SK-N-SH (cell line): ENCODE measurements at regions not wholly inside any gene's neighbourhood (a gene's known extent, or its start where the extent isn't known, plus 50 kb on each side); places are given as distances from the start of the nearest gene placed in this dataset.

Experiments
- CTCF ChIA-PET: fragments of 300-600, 350-600 bp; formaldehyde crosslinking; extraction: SDS; loops from one replicate; lab custom pipeline; 2021; lab: Yijun Ruan, JAX
- POLR2A ChIA-PET: fragments of 350-600 bp; sonication (Branson Sonifier 250); formaldehyde crosslinking; extraction: SDS; loops from one replicate; lab custom pipeline; 2020; ENCODE audit warnings: antibody characterized with exemption, inconsistent platforms; lab: Yijun Ruan, JAX
- DNase-seq: peaks from one replicate; pipeline ENCODE4 v3.0.0; 2012
- H2AFZ ChIP-seq: fragments of 200-600 bp; sonication (generic); 2 replicates; pipeline ENCODE4 v1.8.1; 2016; ENCODE audit warnings: antibody characterized with exemption, mild to moderate bottlenecking, low read depth
- H3F3A ChIP-seq: fragments of 200-600 bp; sonication (generic); replicated peaks from 2 replicates; pipeline ENCODE3; 2016; ENCODE audit warnings: antibody characterized with exemption, mild to moderate bottlenecking; ENCODE audit not compliant: insufficient read depth
- H3K27ac ChIP-seq, 2 experiments: fragments of 200-500 bp in 1 of 2; fragments of 200-600 bp in 1 of 2; sonication (Bioruptor generic) in 1 of 2; sonication (generic), shearing (Covaris generic) in 1 of 2; 2 replicates each; pipeline versions ENCODE4 v1.5.1 to v1.6.1; 2014 to 2016; ENCODE audit warnings: low read depth in 2 of 2, inconsistent platforms in 1 of 2, low read length in 1 of 2, mild to moderate bottlenecking in 1 of 2, mixed read lengths in 1 of 2
- H3K27me3 ChIP-seq: fragments of 200-600 bp; sonication (generic), shearing (Covaris generic); 2 replicates; pipeline ENCODE4 v1.6.1; 2016; ENCODE audit warnings: mixed run types; ENCODE audit not compliant: insufficient read depth
- H3K36me3 ChIP-seq, 2 experiments: fragments of 200-500 bp in 1 of 2; fragments of 200-600 bp in 1 of 2; sonication (Bioruptor generic) in 1 of 2; sonication (generic) in 1 of 2; replicated peaks in 1 of 2; 2 replicates each; pipeline versions ENCODE3 to v1.5.1; 2014 to 2016; ENCODE audit warnings: low read length in 1 of 2, mild to moderate bottlenecking in 1 of 2; ENCODE audit not compliant: insufficient read depth in 2 of 2, control insufficient read depth in 1 of 2
- H3K4me1 ChIP-seq, 2 experiments: fragments of 200-500 bp in 1 of 2; fragments of 200-600 bp in 1 of 2; sonication (Bioruptor generic) in 1 of 2; sonication (generic), shearing (Covaris generic) in 1 of 2; 2 replicates each; pipeline versions ENCODE4 v1.5.1 to v1.6.1; 2014 to 2016; ENCODE audit warnings: low read depth in 1 of 2, low read length in 1 of 2, mixed run types in 1 of 2; ENCODE audit not compliant: insufficient read depth in 2 of 2, control insufficient read depth in 1 of 2
- H3K4me2 ChIP-seq: fragments of 200-600 bp; sonication (generic), shearing (Covaris generic); 2 replicates; pipeline ENCODE4 v1.6.1; 2017; ENCODE audit warnings: mixed run types
- H3K4me3 ChIP-seq, 2 experiments: fragments of 200-500 bp in 1 of 2; fragments of 200-600 bp in 1 of 2; sonication (Bioruptor generic) in 1 of 2; sonication (generic), shearing (Covaris generic) in 1 of 2; 2 replicates each; pipeline versions ENCODE4 v1.5.1 to v1.8.1; 2014 to 2016; ENCODE audit warnings: low read depth in 2 of 2, inconsistent platforms in 1 of 2, low read length in 1 of 2, mild to moderate bottlenecking in 1 of 2, mixed read lengths in 1 of 2, moderate library complexity in 1 of 2
- H3K79me2 ChIP-seq: fragments of 200-600 bp; sonication (generic); 2 replicates; pipeline ENCODE4 v1.8.1; 2017; ENCODE audit warnings: mild to moderate bottlenecking; ENCODE audit not compliant: insufficient read depth
- H3K9ac ChIP-seq: fragments of 200-600 bp; sonication (generic); 2 replicates; pipeline ENCODE4 v1.6.1; 2017; ENCODE audit warnings: mixed run types
- H3K9me2 ChIP-seq: fragments of 200-600 bp; sonication (generic); 2 replicates; pipeline ENCODE4 v1.6.1; 2017; ENCODE audit warnings: mixed run types
- H3K9me3 ChIP-seq: fragments of 200-600 bp; sonication (generic); 2 replicates; pipeline ENCODE4 v1.6.1; 2017; ENCODE audit warnings: mixed run types, mild to moderate bottlenecking, moderate library complexity
- H4K20me1 ChIP-seq: fragments of 200-600 bp; sonication (generic); 2 replicates; pipeline ENCODE4 v1.6.1; 2017; ENCODE audit warnings: mild to moderate bottlenecking, mixed run types; ENCODE audit not compliant: insufficient read depth
- CHD2 ChIP-seq: fragments of 150-350 bp; IDR thresholded peaks from 2 replicates; pipeline ENCODE4 v1.6.1; 2018; ENCODE audit warnings: low read length; ENCODE audit not compliant: partially characterized antibody
- CTCF ChIP-seq: fragments of 200-600 bp; sonication (generic); IDR thresholded peaks from 2 replicates; pipeline ENCODE4 v1.6.1; 2017; ENCODE audit warnings: antibody characterized with exemption, mild to moderate bottlenecking, moderate library complexity
- ELF1 ChIP-seq: IDR thresholded peaks from 2 replicates; pipeline ENCODE4 v1.4.0; 2012
- EZH2phosphoT487 ChIP-seq: fragments of 200-600 bp; sonication (generic); IDR thresholded peaks from 2 replicates; pipeline ENCODE4 v1.6.1; 2017; ENCODE audit warnings: low read depth, mixed run types, mild to moderate bottlenecking, antibody characterized with exemption, moderate library complexity, borderline replicate concordance
- FOXJ3 ChIP-seq: sonication (generic); formaldehyde crosslinking; IDR thresholded peaks from 2 replicates; pipeline ENCODE4 v1.5.1; 2020; ENCODE audit warnings: mild to moderate bottlenecking, missing genetic modification reagents
- FOXM1 ChIP-seq: IDR thresholded peaks from 2 replicates; pipeline ENCODE4 v1.4.0; 2012; ENCODE audit warnings: low read depth, mild to moderate bottlenecking
- GABPA ChIP-seq: IDR thresholded peaks from 2 replicates; pipeline ENCODE4 v1.4.0; 2012; ENCODE audit warnings: low read depth, mild to moderate bottlenecking
- IRF3 ChIP-seq: fragments of 150-350 bp; IDR thresholded peaks from 2 replicates; pipeline ENCODE4 v1.6.1; 2016; ENCODE audit warnings: mild to moderate bottlenecking, low read depth, low read length
- JUND ChIP-seq: IDR thresholded peaks from 2 replicates; pipeline ENCODE4 v1.4.0; 2012
- MEF2A ChIP-seq: IDR thresholded peaks from 2 replicates; pipeline ENCODE4 v1.4.0; 2012; ENCODE audit warnings: low read depth, borderline replicate concordance
- MXI1 ChIP-seq: IDR thresholded peaks from 2 replicates; pipeline ENCODE4 v1.6.1; 2012; ENCODE audit warnings: mild to moderate bottlenecking, low read depth, low read length, improper control_type of control experiment
- POLR2AphosphoS5 ChIP-seq: IDR thresholded peaks from 2 replicates; pipeline ENCODE4 v1.6.1; 2012; ENCODE audit warnings: low read depth, low read length
- RCOR1 ChIP-seq: fragments of 150-350 bp; IDR thresholded peaks from 2 replicates; pipeline ENCODE4 v1.6.1; 2017; ENCODE audit warnings: antibody characterized with exemption, low read length
- RXRA ChIP-seq: IDR thresholded peaks from 2 replicates; pipeline ENCODE4 v1.4.0; 2012; ENCODE audit warnings: low read depth, mild to moderate bottlenecking, borderline replicate concordance
- SMC3 ChIP-seq: IDR thresholded peaks from 2 replicates; pipeline ENCODE4 v1.6.1; 2012; ENCODE audit warnings: low read depth, low read length, improper control_type of control experiment
- TCF12 ChIP-seq: IDR thresholded peaks from 2 replicates; pipeline ENCODE4 v1.4.0; 2012
- TEAD4 ChIP-seq: IDR thresholded peaks from 2 replicates; pipeline ENCODE4 v1.4.0; 2012; ENCODE audit warnings: mild to moderate bottlenecking, borderline replicate concordance; ENCODE audit not compliant: insufficient read depth
- USF1 ChIP-seq: IDR thresholded peaks from 2 replicates; pipeline ENCODE4 v1.4.0; 2012; ENCODE audit warnings: low read depth, borderline replicate concordance
- WGBS: methylation state at CpG from one replicate; pipeline ENCODE4 v1.1.6; 2017; ENCODE audit warnings: low lambda C conversion rate; 5-methylcytosine and 5-hydroxymethylcytosine counted together
- TF ChIP-seq, protein P1 (sequence below): IDR thresholded peaks from 2 replicates; pipeline ENCODE4; 2012

GRCh38 chr2:196245378-196246140, 74.2 kb upstream of the STK17B start:
- POLR2A ChIA-PET, result no interaction called here
- no peak for DNase-seq
- Histone ChIP-seq H3K27ac (peak overlapping the region in 1 of 2 experiments; percentile 14; a peak in 1 of 4 replicates), H3K79me2 (no peaks in the 10 kb centered on the region), H3K9ac (no peak overlapping the region), H3K27me3 (no peaks in the 10 kb centered on the region), H4K20me1 (no peaks in the 10 kb centered on the region), H3K9me3 (no peaks in the 10 kb centered on the region), H3K36me3 (peaks cover 0 to 72% of the 10 kb centered on the region in 2 experiments), H3F3A (peaks cover 21% of the 10 kb centered on the region), H3K4me3 (no peak overlapping the region), H2AFZ (no peak overlapping the region), H3K4me1 (peaks cover 0 to 21% of the 10 kb centered on the region in 2 experiments; a peak in 2 of 4 replicates), H3K9me2 (no peaks in the 10 kb centered on the region), H3K4me2 (no peak overlapping the region)
- 92% methylated on average over 4 of the region's 4 CpGs for WGBS
- CTCF ChIA-PET, result interaction anchor here (1.1 kb wide), 1 partner anchor 9 kb away, joined by 3 read pairs; no protein-coding TSS in a partner anchor
- TF ChIP-seq CHD2 (no peak), JUND (no peak), CTCF (no peak), TEAD4 (no peak), EZH2phosphoT487 (no peak), FOXM1 (no peak), SMC3 (no peak), MEF2A (no peak), RCOR1 (no peak), IRF3 (no peak), RXRA (no peak), FOXJ3 (CRISPR knock-in tag) (no peak), MXI1 (no peak), ELF1 (no peak), POLR2AphosphoS5 (no peak), TCF12 (no peak), USF1 (no peak), GABPA (no peak)
- TF ChIP-seq, protein P1, sequence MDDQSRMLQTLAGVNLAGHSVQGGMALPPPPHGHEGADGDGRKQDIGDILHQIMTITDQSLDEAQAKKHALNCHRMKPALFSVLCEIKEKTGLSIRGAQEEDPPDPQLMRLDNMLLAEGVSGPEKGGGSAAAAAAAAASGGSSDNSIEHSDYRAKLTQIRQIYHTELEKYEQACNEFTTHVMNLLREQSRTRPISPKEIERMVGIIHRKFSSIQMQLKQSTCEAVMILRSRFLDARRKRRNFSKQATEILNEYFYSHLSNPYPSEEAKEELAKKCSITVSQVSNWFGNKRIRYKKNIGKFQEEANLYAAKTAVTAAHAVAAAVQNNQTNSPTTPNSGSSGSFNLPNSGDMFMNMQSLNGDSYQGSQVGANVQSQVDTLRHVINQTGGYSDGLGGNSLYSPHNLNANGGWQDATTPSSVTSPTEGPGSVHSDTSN, result no peak
